Ectodermal cell (in vitro differentiated cells): ENCODE measurements at regions not wholly inside any gene's neighbourhood (a gene's known extent, or its start where the extent isn't known, plus 50 kb on each side); places are given as distances from the start of the nearest gene placed in this dataset.

Experiments used
- H3K27ac ChIP-seq: 2 replicates; pipeline ENCODE4 v1.7.0; 2013; ENCODE audit warnings: mild to moderate bottlenecking, low read depth, low read length; ENCODE audit not compliant: insufficient read depth, poor library complexity, severe bottlenecking
- H3K27me3 ChIP-seq: 2 replicates; pipeline ENCODE4 v1.7.0; 2013; ENCODE audit warnings: mild to moderate bottlenecking, low read length; ENCODE audit not compliant: insufficient read depth, control insufficient read depth, poor library complexity, severe bottlenecking
- H3K36me3 ChIP-seq: one replicate; pipeline ENCODE4 v1.7.0; 2013; ENCODE audit warnings: low read length; ENCODE audit not compliant: control insufficient read depth, insufficient read depth
- H3K4me1 ChIP-seq: one replicate; pipeline ENCODE4 v1.7.0; 2013; ENCODE audit warnings: low read length; ENCODE audit not compliant: control insufficient read depth, insufficient read depth
- H3K4me3 ChIP-seq: 2 replicates; pipeline ENCODE4 v1.7.0; 2013; ENCODE audit warnings: low read depth, low read length, control low read depth; ENCODE audit not compliant: insufficient read depth
- H3K9me3 ChIP-seq: 2 replicates; pipeline ENCODE4 v1.7.0; 2013; ENCODE audit warnings: mild to moderate bottlenecking, low read length, moderate library complexity; ENCODE audit not compliant: control insufficient read depth
- WGBS, 2 experiments: methylation state at CpG; one replicate each; pipeline ENCODE4 v1.1.7; 2013; ENCODE audit warnings: missing lambda C conversion rate in 2 of 2; 5-methylcytosine and 5-hydroxymethylcytosine counted together

DNA sequence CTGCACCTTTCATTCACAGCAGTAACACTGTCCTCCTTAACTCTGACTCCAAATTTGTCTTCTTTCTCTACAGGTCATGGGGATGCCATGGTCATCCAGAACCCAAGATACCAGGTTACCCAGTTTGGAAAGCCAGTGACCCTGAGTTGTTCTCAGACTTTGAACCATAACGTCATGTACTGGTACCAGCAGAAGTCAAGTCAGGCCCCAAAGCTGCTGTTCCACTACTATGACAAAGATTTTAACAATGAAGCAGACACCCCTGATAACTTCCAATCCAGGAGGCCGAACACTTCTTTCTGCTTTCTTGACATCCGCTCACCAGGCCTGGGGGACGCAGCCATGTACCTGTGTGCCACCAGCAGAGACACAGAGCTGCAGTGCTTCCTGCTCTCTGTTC is 156.2 kb upstream of the PRSS1 start:
- no peak overlapping the region for H3K27ac ChIP-seq
- H3K4me3 ChIP-seq = no peak overlapping the region
- no peaks in the 10 kb centered on the region for H3K36me3 ChIP-seq
- no peaks in the 10 kb centered on the region for H3K9me3 ChIP-seq
- no peaks in the 10 kb centered on the region for H3K27me3 ChIP-seq
- 93 to 95% methylated on average over 4 of the region's 4 CpGs for WGBS, 2 experiments
- H3K4me1 ChIP-seq = no peaks in the 10 kb centered on the region

DNA sequence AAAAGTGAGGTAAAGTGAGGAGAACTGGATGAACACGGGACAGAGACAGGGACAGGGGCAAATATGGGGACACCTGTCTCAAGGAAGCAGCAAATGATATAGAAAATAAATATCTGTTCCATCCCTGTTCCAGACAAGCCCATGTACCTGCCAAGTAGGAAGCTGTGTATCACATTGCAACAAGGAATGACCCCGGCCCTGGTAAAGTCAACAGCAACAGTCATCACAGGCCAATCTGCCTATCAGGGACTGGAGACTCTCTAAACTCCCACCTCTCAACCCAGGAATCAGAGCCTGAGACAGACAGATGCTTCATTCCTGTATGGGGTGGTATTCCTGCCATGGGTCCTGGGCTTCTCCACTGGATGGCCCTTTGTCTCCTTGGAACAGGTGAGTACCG is 156.6 kb upstream of the PRSS1 start:
- Histone ChIP-seq H3K9me3 (no peaks in the 10 kb centered on the region), H3K4me3 (no peak overlapping the region), H3K4me1 (no peaks in the 10 kb centered on the region), H3K36me3 (no peaks in the 10 kb centered on the region), H3K27me3 (no peaks in the 10 kb centered on the region), H3K27ac (no peak overlapping the region)
- 96% methylated on average over 3 of the region's 3 CpGs for WGBS, 2 experiments

DNA sequence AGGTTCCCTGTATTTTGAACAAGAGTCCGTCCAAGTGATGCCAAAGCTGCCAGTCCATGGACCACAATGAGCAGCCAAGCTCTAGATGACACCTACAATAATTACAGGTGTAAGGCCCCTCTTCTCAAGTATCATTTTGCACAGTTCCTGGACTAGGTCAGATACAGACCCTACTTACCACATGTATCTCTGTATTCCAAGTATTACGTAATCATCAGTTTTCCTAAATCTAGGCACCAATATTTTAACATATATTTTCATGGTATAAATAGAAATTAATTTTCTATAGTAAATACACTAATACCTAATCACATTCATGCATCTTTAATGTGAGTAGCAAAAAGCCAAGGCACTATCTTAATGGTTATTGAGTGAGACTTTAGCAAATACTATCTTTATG is 157.0 kb upstream of the PRSS1 start:
- WGBS, 2 experiments = 96 to 97% methylated on average over 2 of the region's 2 CpGs
- H3K36me3 ChIP-seq = no peaks in the 10 kb centered on the region

DNA sequence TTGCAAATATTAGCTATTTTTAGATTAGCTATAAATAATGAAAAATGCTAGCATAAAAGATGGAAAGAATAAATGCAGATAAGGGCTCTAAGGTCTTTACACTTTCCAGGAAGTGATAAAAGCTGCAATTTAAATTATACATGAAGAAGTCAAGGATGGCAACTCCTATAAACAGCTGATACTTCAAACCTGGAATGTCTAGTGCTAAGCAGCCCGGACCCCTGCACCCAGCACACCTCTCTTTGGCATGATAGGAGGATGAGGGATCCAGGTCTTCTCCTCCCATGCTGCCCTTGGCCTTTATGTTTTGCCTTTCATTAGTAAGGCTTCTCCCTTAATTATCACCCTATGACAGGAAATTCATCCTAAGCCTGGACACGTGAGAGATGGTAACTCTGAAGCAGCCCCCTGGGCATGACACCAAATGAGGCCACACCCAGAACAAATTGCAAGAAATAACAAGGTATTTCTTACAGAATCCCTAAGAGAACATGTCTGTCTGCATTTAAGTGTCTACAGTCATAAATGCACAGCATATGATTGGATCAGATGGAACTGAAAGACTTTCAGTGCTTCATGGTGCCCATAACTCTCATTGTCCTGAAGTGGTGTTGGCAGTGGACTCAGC is 158.3 kb upstream of the PRSS1 start:
- WGBS, 2 experiments = 84 to 90% methylated on average over 2 of the region's 2 CpGs

More for the DNA sequence above, 157.0 kb upstream of the PRSS1 start:
- no peaks in the 10 kb centered on the region for H3K9me3 ChIP-seq
- H3K4me1 ChIP-seq = no peaks in the 10 kb centered on the region
- no peaks in the 10 kb centered on the region for H3K27me3 ChIP-seq
- H3K27ac ChIP-seq = no peak overlapping the region
- H3K4me3 ChIP-seq = no peak overlapping the region

DNA sequence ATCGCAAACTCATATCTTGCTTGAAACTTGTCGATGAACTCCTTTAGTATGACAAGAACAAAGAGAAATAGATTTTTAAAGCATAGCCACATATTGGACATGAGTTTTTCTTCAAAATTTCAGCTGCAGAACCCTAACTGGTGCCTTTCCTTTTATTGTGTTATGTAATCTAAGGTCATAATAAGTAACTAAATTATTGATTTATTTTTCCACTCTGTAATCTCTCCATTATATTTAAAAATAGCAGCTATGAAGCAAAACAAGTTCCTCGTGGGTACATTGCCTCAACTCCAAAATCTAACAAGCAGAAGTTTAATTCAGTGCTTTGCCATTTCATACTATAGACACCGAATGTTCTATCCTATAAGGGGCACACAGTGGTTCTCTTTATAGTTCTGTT is 159.2 kb upstream of the PRSS1 start:
- H3K4me1 ChIP-seq = no peaks in the 10 kb centered on the region
- H3K27ac ChIP-seq = no peak overlapping the region
- no peak overlapping the region for H3K4me3 ChIP-seq
- 90 to 93% methylated on average over 3 to 4 of the region's 4 CpGs for WGBS, 2 experiments
- no peaks in the 10 kb centered on the region for H3K9me3 ChIP-seq
- H3K27me3 ChIP-seq = no peaks in the 10 kb centered on the region
- no peaks in the 10 kb centered on the region for H3K36me3 ChIP-seq

More for the DNA sequence above, 158.3 kb upstream of the PRSS1 start:
- Histone ChIP-seq H3K27ac (no peak overlapping the region), H3K4me1 (no peaks in the 10 kb centered on the region), H3K27me3 (no peaks in the 10 kb centered on the region), H3K36me3 (no peaks in the 10 kb centered on the region), H3K4me3 (no peak overlapping the region), H3K9me3 (no peaks in the 10 kb centered on the region)

DNA sequence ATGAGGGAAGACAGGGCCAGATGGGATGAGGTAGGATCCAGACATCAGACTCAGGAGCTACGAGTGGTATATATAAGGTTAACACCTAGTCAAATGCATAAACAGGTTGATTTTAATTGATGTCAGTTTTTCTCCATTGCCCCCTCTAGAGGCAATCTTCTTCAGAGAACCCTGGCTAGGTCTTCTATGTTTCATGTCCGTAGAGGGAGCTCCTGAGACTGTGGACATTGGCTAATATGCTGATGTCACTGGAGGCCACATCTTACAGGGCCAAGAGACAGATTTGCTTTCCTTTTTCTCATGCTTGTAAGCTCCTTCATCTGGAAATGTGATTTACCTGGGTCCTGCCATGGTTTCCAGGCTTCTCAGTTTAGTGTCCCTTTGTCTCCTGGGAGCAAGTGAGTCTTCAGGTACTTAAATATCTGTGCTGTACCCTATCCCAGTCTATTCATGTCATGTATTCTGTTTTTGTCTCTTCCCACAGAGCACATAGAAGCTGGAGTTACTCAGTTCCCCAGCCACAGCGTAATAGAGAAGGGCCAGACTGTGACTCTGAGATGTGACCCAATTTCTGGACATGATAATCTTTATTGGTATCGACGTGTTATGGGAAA is 161.6 kb upstream of the PRSS1 start:
- Histone ChIP-seq H3K4me3 (no peak overlapping the region), H3K9me3 (no peaks in the 10 kb centered on the region), H3K27ac (no peak overlapping the region), H3K36me3 (no peaks in the 10 kb centered on the region), H3K27me3 (no peaks in the 10 kb centered on the region), H3K4me1 (peaks cover 3% of the 10 kb centered on the region)
- WGBS, 2 experiments = 65 to 71% methylated on average over 5 of the region's 5 CpGs

DNA sequence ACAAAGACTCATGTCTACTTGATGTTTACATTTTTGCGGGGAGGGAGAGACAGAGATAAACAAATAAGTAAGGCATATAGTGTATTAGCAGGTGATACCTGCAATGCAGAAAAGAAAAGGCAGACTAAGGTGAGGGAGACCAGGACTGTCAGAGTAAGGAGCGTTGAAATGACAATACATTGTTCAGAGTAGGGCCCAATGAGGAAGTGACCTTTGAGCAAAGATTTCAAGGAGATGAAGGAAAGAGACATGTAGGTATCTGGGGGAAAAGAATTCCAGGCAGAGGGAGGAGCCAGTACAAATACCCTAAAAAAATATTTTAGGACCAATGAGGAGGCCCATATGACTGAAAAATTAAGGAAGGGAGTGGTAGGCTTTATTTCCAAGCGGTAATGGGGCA is 162.7 kb upstream of the PRSS1 start:
- WGBS, 2 experiments = 92 to 96% methylated on average over 3 of the region's 3 CpGs
- H3K9me3 ChIP-seq = no peaks in the 10 kb centered on the region
- peaks cover 3% of the 10 kb centered on the region for H3K4me1 ChIP-seq
- no peaks in the 10 kb centered on the region for H3K27me3 ChIP-seq
- H3K36me3 ChIP-seq = no peaks in the 10 kb centered on the region
- H3K4me3 ChIP-seq = no peak overlapping the region
- no peak overlapping the region for H3K27ac ChIP-seq

DNA sequence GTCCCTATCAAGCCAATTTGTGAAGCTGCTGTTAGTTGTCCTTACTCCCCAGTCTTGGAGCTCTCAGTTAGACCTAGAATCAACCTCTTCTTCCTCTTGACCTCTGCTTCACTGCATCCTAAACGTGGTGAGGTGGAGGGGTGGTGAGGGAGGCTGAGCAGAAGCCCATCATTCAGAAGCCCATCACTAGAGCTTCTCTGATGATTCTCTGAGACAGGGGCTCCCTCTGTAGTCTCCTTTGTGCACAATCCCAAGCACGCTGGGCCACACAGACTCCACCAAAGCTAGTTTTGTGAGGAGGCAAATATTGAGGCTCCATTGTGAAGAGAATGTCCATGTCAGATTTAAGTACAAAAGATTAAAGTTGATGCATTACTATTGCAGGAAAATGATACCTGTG is 163.8 kb upstream of the PRSS1 start:
- Histone ChIP-seq H3K27me3 (no peaks in the 10 kb centered on the region), H3K9me3 (no peaks in the 10 kb centered on the region), H3K27ac (no peak overlapping the region), H3K4me1 (peaks cover 3% of the 10 kb centered on the region), H3K36me3 (no peaks in the 10 kb centered on the region), H3K4me3 (no peak overlapping the region)
- 61 to 74% methylated on average over 1 to 2 of the region's 2 CpGs for WGBS, 2 experiments

DNA sequence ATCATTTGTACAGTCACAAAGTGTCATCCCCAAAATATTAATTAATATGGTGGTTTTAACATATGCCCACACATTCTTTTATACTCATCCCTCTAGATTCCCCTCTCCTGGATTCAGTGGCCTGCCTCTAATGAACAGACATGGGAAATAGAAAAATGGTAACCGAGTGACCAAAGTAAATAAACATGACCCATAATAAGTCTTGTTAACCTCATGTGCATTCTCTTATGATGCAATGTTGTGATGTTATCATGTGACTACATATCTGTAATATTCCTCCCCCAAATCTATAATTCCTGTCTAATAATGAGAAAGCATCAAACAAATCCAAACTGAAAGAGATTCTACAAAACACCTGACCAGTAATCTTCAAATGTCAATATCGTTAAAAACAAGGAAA is 164.5 kb upstream of the PRSS1 start:
- 90 to 94% methylated on average over 1 to 2 of the region's 2 CpGs for WGBS, 2 experiments
- Histone ChIP-seq H3K27me3 (no peaks in the 10 kb centered on the region), H3K4me3 (no peak overlapping the region), H3K36me3 (no peaks in the 10 kb centered on the region), H3K9me3 (no peaks in the 10 kb centered on the region), H3K4me1 (peaks cover 3% of the 10 kb centered on the region), H3K27ac (no peak overlapping the region)

DNA sequence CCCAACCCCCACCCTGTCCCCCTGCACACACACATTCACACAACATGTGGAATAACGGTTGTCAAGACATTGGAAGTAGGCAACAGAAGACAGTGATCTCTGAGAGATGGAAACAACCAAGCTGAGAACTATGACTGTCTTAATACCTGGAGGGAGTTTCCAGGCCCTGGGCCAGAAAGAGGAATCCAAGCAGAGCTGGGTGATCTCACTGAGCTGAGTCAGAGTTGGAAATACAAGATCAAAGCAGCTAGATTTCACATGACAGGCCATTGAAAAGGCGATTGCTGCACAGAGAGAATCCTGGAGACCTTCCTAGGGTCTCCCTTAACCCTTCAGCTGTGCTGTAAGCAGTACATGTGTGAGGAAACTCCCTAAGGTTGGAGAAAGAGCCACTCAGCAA is 165.8 kb upstream of the PRSS1 start:
- no peaks in the 10 kb centered on the region for H3K36me3 ChIP-seq
- H3K9me3 ChIP-seq = no peaks in the 10 kb centered on the region
- peaks cover 3% of the 10 kb centered on the region for H3K4me1 ChIP-seq
- H3K4me3 ChIP-seq = no peak overlapping the region
- no peaks in the 10 kb centered on the region for H3K27me3 ChIP-seq
- no peak overlapping the region for H3K27ac ChIP-seq
- 32 to 39% methylated on average over 2 of the region's 2 CpGs for WGBS, 2 experiments
